HepG2 (cell line): ENCODE measurements at regions not wholly inside any gene's neighbourhood (a gene's known extent, or its start where the extent isn't known, plus 50 kb on each side); places are given as distances from the start of the nearest gene placed in this dataset.

ENCODE experiments used
- ATAC-seq: fragments of 200-7000 bp; cut with Tn5 transposase; 3 replicates; pipeline ENCODE4 v1.9.1; 2020; ENCODE audit warnings: mild to moderate bottlenecking, moderate library complexity
- BruUV-seq: library from RNA; stranded (reverse); fragments of 400-500 nt; replicated peaks from 2 replicates; lab custom pipeline; 2021; lab: Mats Ljungman, UMichigan
- CTCF ChIA-PET: fragments of 300-600 bp; formaldehyde crosslinking; extraction: SDS; loops from one replicate; lab custom pipeline; 2021; ENCODE audit warnings: low total read pairs, inconsistent platforms, low intra/inter-chr PET ratio; lab: Yijun Ruan, JAX
- POLR2A ChIA-PET: fragments of 350-600 bp; sonication (Branson Sonifier 250); formaldehyde crosslinking; loops from one replicate; lab custom pipeline; 2020; ENCODE audit warnings: antibody characterized with exemption, inconsistent platforms; lab: Yijun Ruan, JAX
- DNase-seq: peaks from one replicate; pipeline ENCODE4 v3.0.0-alpha.2; 2015; ENCODE audit warnings: low spot score
- FAIRE-seq: peaks from 3 replicates; lab custom pipeline; 2011; peaks lifted over from hg19 to GRCh38; lab: Jason Lieb, UNC
- H2AFZ ChIP-seq: one replicate; pipeline ENCODE4 v1.6.1; 2011; ENCODE audit warnings: low read length, inconsistent platforms
- H3K27ac ChIP-seq: fragments of 300-600 bp; 3 replicates; pipeline ENCODE4 v1.8.0; 2011; ENCODE audit warnings: mixed run types, mild to moderate bottlenecking, mixed read lengths, low read length, inconsistent platforms; ENCODE audit not compliant: insufficient read depth; ENCODE audit errors: extremely low read length
- H3K27me3 ChIP-seq, 2 experiments: fragments of 200-600 bp in 1 of 2; 2 replicates in 1 of 2; 3 replicates in 1 of 2; pipeline versions ENCODE4 v1.6.0 to v1.8.0; 2011; ENCODE audit warnings: low read length in 2 of 2, mild to moderate bottlenecking in 2 of 2, moderate library complexity in 2 of 2, inconsistent platforms in 1 of 2; ENCODE audit not compliant: insufficient read depth in 2 of 2, control insufficient read depth in 1 of 2
- H3K36me3 ChIP-seq, 2 experiments: fragments of 200-600 bp in 1 of 2; replicated peaks in 1 of 2; 2 replicates in 1 of 2; 3 replicates in 1 of 2; pipeline versions ENCODE4 v1.5.1 to v1.8.0; 2011; ENCODE audit warnings: low read length in 2 of 2, inconsistent platforms in 1 of 2; ENCODE audit not compliant: insufficient read depth in 2 of 2, control insufficient read depth in 1 of 2
- H3K4me1 ChIP-seq: 2 replicates; pipeline ENCODE4 v1.5.1; 2012; ENCODE audit warnings: low read length, inconsistent platforms; ENCODE audit not compliant: insufficient read depth
- H3K4me2 ChIP-seq: 2 replicates; pipeline ENCODE4 v1.6.0; 2011; ENCODE audit warnings: low read depth, low read length, inconsistent platforms
- H3K4me3 ChIP-seq, 3 experiments: fragments of 200-600 bp in 1 of 3; sonication (generic), shearing (Covaris generic) in 1 of 3; replicated peaks in 1 of 3; 2 replicates each; pipeline ENCODE4 v1.5.1; 2011 to 2016; ENCODE audit warnings: low read length in 3 of 3, inconsistent platforms in 2 of 3, low read depth in 2 of 3, mild to moderate bottlenecking in 2 of 3, control low read depth in 1 of 3, mixed read lengths in 1 of 3; ENCODE audit not compliant: insufficient read depth in 1 of 3
- H3K79me2 ChIP-seq: one replicate; pipeline ENCODE4 v1.6.1; 2011; ENCODE audit warnings: low read length, inconsistent platforms; ENCODE audit not compliant: insufficient read depth
- H3K9ac ChIP-seq: 2 replicates; pipeline ENCODE4 v1.6.0; 2011; ENCODE audit warnings: mild to moderate bottlenecking, low read depth, low read length, inconsistent platforms; ENCODE audit not compliant: insufficient read depth
- H3K9me3 ChIP-seq: 2 replicates; pipeline ENCODE4 v1.5.1; 2012; ENCODE audit warnings: mild to moderate bottlenecking, low read length
- H4K20me1 ChIP-seq: 2 replicates; pipeline ENCODE4 v1.6.0; 2011; ENCODE audit warnings: inconsistent platforms, mild to moderate bottlenecking, low read length, moderate library complexity; ENCODE audit not compliant: insufficient read depth
- ZNF136 ChIP-seq: sonication (generic); formaldehyde crosslinking; IDR thresholded peaks from 2 replicates; pipeline ENCODE4 v1.8.1; 2022; ENCODE audit warnings: low read depth, mild to moderate bottlenecking, moderate library complexity, missing genetic modification reagents
- ZNF460 ChIP-seq: sonication (generic); formaldehyde crosslinking; IDR thresholded peaks from 2 replicates; pipeline ENCODE4 v1.5.1; 2020; ENCODE audit warnings: missing genetic modification reagents, mild to moderate bottlenecking, borderline replicate concordance
- ZNF629 ChIP-seq: sonication (generic); formaldehyde crosslinking; conservative IDR thresholded peaks from 2 replicates; pipeline ENCODE4 v1.5.0; 2020; ENCODE audit warnings: missing genetic modification reagents
- WGBS: methylation state at CpG from one replicate; pipeline ENCODE4 v1.1.6; 2017; ENCODE audit warnings: low lambda C conversion rate; 5-methylcytosine and 5-hydroxymethylcytosine counted together
- in situ Hi-C: cut with HindIII; loops from 2 replicates; pipeline ENCODE4 v1.10.0; 2017; ENCODE audit warnings: low pct_unique_long_range_greater_than_20kb; ENCODE audit not compliant: extremely low pct_ligation_motif_present
- intact Hi-C: fragments of 100-400 bp; cut with micrococcal nuclease; formaldehyde crosslinking; loops from one replicate; pipeline ENCODE4 v1.10.0; 2022; ENCODE audit not compliant: unreplicated experiment
- TF ChIP-seq, protein P1 (sequence below): sonication (generic); formaldehyde crosslinking; IDR thresholded peaks from 2 replicates; pipeline ENCODE4 v1.4.0; 2020; ENCODE audit warnings: missing genetic modification reagents
- TF ChIP-seq, protein P2 (sequence below): sonication (generic); formaldehyde crosslinking; IDR thresholded peaks from 2 replicates; pipeline ENCODE4 v1.5.0; 2020; ENCODE audit warnings: mild to moderate bottlenecking, missing genetic modification reagents

DNA sequence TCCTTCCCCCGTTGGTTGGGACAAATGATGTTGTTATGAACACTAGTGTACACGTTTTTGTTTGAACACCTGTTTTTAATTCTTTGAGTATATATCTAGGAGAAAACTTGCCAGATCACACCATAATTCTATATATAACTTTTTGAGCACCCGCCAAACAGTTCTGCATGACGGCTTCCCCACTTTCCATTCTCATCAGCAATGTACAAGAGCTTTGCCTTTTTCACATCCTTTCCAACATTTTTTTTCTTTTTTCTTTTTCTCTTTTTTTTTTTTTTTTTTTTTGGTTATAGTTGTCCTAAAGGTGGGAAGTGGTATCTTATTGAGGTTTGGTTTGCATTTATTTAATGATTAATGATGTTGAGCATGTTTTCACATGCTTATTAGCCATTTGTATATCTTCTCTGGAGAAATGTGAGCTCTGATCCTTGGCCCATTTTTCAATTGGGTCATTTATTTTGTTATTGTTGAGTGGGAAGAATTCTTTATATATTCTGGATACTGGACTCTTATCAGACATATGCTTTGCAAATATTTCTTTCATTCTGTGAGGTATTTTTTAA lies 86.9 kb upstream of the ZC3H15 start:
- in situ Hi-C loops (no loop called here), intact Hi-C loops (no loop called here)
- H3K27me3 ChIP-seq = no peaks in the 10 kb centered on the region
- H3K9ac ChIP-seq = no peak overlapping the region
- no peak overlapping the region for H3K4me3 ChIP-seq
- H3K36me3 ChIP-seq = no peaks in the 10 kb centered on the region
- TF ChIP-seq, protein P1, sequence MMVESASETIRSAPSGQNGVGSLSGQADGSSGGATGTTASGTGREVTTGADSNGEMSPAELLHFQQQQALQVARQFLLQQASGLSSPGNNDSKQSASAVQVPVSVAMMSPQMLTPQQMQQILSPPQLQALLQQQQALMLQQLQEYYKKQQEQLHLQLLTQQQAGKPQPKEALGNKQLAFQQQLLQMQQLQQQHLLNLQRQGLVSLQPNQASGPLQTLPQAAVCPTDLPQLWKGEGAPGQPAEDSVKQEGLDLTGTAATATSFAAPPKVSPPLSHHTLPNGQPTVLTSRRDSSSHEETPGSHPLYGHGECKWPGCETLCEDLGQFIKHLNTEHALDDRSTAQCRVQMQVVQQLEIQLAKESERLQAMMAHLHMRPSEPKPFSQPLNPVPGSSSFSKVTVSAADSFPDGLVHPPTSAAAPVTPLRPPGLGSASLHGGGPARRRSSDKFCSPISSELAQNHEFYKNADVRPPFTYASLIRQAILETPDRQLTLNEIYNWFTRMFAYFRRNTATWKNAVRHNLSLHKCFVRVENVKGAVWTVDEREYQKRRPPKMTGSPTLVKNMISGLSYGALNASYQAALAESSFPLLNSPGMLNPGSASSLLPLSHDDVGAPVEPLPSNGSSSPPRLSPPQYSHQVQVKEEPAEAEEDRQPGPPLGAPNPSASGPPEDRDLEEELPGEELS (CRISPR knock-in tag) = no peak
- no peak for TF ChIP-seq ZNF136
- TF ChIP-seq, protein P2, sequence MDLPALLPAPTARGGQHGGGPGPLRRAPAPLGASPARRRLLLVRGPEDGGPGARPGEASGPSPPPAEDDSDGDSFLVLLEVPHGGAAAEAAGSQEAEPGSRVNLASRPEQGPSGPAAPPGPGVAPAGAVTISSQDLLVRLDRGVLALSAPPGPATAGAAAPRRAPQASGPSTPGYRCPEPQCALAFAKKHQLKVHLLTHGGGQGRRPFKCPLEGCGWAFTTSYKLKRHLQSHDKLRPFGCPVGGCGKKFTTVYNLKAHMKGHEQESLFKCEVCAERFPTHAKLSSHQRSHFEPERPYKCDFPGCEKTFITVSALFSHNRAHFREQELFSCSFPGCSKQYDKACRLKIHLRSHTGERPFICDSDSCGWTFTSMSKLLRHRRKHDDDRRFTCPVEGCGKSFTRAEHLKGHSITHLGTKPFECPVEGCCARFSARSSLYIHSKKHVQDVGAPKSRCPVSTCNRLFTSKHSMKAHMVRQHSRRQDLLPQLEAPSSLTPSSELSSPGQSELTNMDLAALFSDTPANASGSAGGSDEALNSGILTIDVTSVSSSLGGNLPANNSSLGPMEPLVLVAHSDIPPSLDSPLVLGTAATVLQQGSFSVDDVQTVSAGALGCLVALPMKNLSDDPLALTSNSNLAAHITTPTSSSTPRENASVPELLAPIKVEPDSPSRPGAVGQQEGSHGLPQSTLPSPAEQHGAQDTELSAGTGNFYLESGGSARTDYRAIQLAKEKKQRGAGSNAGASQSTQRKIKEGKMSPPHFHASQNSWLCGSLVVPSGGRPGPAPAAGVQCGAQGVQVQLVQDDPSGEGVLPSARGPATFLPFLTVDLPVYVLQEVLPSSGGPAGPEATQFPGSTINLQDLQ (CRISPR knock-in tag) = no peak
- TF ChIP-seq ZNF629 = no peak
- no peak for TF ChIP-seq ZNF460
- no TSS peak for BruUV-seq
- no peaks in the 10 kb centered on the region for H4K20me1 ChIP-seq
- H3K4me1 ChIP-seq = no peaks in the 10 kb centered on the region
- no peak overlapping the region for H2AFZ ChIP-seq
- no peaks in the 10 kb centered on the region for H3K79me2 ChIP-seq
- no peak overlapping the region for H3K4me2 ChIP-seq
- ChIA-PET POLR2A (no interaction called here), CTCF (no interaction called here)
- FAIRE-seq (no peak), ATAC-seq (no peak), DNase-seq (no peak)
- WGBS = 94% methylated on average over 4 of the region's 4 CpGs
- no peaks in the 10 kb centered on the region for H3K9me3 ChIP-seq
- no peak overlapping the region for H3K27ac ChIP-seq
